ENCODE measurements at regions not wholly inside any gene's neighbourhood (a gene's known extent, or its start where the extent isn't known, plus 50 kb on each side); places are given as distances from the start of the nearest gene placed in this dataset.

- no peak for DNase-seq
These were observed 255.2 kb upstream of the TNC start for GRCh38 chr9:115373000-115373709.

GRCh38 chr9:115373710-115374045 is 255.7 kb upstream of the TNC start:
- DNase-seq: no peak

GRCh38 chr9:115374724-115375268 is 256.8 kb upstream of the TNC start:
- no peak for DNase-seq

- DNase-seq: no peak
These were observed 260.3 kb upstream of the TNC start for GRCh38 chr9:115378241-115378640.

- DNase-seq: no peak
These were observed 260.8 kb upstream of the TNC start for GRCh38 chr9:115378758-115379157.

- no peak for DNase-seq
These were observed 261.8 kb upstream of the TNC start for GRCh38 chr9:115379719-115380118.

GRCh38 chr9:115382865-115383264 is 264.9 kb upstream of the TNC start:
- DNase-seq: no peak

- no peak for DNase-seq
These were observed 267.6 kb upstream of the TNC start for GRCh38 chr9:115385383-115386122.

- no peak for DNase-seq
These were observed 269.2 kb upstream of the TNC start for GRCh38 chr9:115386963-115387770.

GRCh38 chr9:115391168-115391825 is 273.3 kb upstream of the TNC start:
- no peak for DNase-seq

- no peak for DNase-seq
These were observed 276.2 kb upstream of the TNC start for GRCh38 chr9:115393976-115394775.

- no peak for DNase-seq
These were observed 277.6 kb upstream of the TNC start for GRCh38 chr9:115395511-115396021.

GRCh38 chr9:115396071-115396529 is 278.1 kb upstream of the TNC start:
- DNase-seq: no peak

GRCh38 chr9:115397591-115398312 is 279.8 kb upstream of the TNC start:
- DNase-seq: no peak

- DNase-seq: no peak
These were observed 280.3 kb upstream of the TNC start for GRCh38 chr9:115398313-115398650.

- no peak for DNase-seq
These were observed 281.0 kb upstream of the TNC start for GRCh38 chr9:115398996-115399395.

GRCh38 chr9:115400796-115401195 is 282.8 kb upstream of the TNC start:
- no peak for DNase-seq

GRCh38 chr9:115401756-115402327 is 283.9 kb upstream of the TNC start:
- DNase-seq: no peak

- DNase-seq: no peak
These were observed 285.8 kb upstream of the TNC start for GRCh38 chr9:115403753-115404152.

- no peak for DNase-seq
These were observed 286.4 kb upstream of the TNC start for GRCh38 chr9:115404311-115404710.

GRCh38 chr9:115411516-115411915 is 293.6 kb upstream of the TNC start:
- no peak for DNase-seq
